ENCODE measurements at regions not wholly inside any gene's neighbourhood (a gene's known extent, or its start where the extent isn't known, plus 50 kb on each side); places are given as distances from the start of the nearest gene placed in this dataset.

- TF ChIP-seq POLR2A (IDR thresholded peaks at IDR 0.05; ENCODE audit: low read depth, low read length) (no peak), RAD21 (IDR thresholded peaks at IDR 0.05; ENCODE audit: insufficient read depth, low read depth, low read length) (no peak), TAF1 (IDR thresholded peaks at IDR 0.05; ENCODE audit: borderline replicate concordance, low read depth, low read length) (no peak)
These were observed 68.6 kb upstream of the PLEKHG7 start for GRCh38 chr12:92634202-92634601.

Measured in GM12878 (cell line).